ENCODE measurements at regions not wholly inside any gene's neighbourhood (a gene's known extent, or its start where the extent isn't known, plus 50 kb on each side); places are given as distances from the start of the nearest gene placed in this dataset.

DNA sequence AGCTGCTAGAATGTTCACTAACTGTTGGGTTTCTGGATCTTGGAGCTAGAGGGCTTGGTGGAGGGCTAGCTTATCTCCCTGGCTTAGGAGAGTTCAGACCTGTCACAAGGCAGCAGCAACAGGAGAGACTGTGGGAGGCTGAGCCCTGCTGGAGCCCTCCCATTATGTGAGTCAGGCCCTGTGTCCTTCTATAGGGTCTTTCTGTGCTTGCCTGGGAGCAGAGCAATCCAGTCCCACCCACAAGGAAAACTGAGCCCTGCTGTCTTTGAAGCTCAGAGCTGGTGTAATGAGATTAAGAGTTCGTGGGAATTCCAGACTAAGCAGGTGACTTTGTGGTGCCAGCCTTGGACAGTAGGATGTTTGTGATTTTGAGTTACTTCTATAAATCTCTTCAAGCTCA lies 249.0 kb downstream of the TTC32 start:
- peaks cover 0 to 3% of the 10 kb centered on the region in 2 experiments; a peak in 1 of 5 replicates for H3K27me3 ChIP-seq (ENCODE audit: control insufficient read depth in 1 of 2, insufficient read depth in 2 of 2, low read length in 2 of 2)
- H3K4me2 ChIP-seq (ENCODE audit: low read depth, low read length): no peak overlapping the region
- H3K4me3 ChIP-seq (replicated peaks in 1 of 3; ENCODE audit: insufficient read depth in 1 of 3, low read depth in 2 of 3, low read length in 3 of 3): no peak overlapping the region
- DNase-seq (ENCODE audit: low spot score) (no peak), FAIRE-seq (no peak), ATAC-seq (no peak)
- CTCF ChIA-PET (ENCODE audit: low intra/inter-chr PET ratio, low total read pairs): no interaction called here
- H3K79me2 ChIP-seq (ENCODE audit: insufficient read depth, low read length): no peaks in the 10 kb centered on the region
- H3K9me3 ChIP-seq (ENCODE audit: low read length): no peaks in the 10 kb centered on the region
- intact Hi-C loops (cut with micrococcal nuclease; ENCODE audit: unreplicated experiment): no loop called here
- 0% methylated on average over 1 of the region's 1 CpG for WGBS (ENCODE audit: low lambda C conversion rate)
- no peak overlapping the region for H3K9ac ChIP-seq (ENCODE audit: insufficient read depth, low read depth, low read length)
- H4K20me1 ChIP-seq (ENCODE audit: insufficient read depth, low read length): no peaks in the 10 kb centered on the region
- TF ChIP-seq CHCHD3 (CRISPR knock-in tag; IDR thresholded peaks at IDR 0.05): no peak
- TF ChIP-seq HMGA1 (CRISPR knock-in tag; conservative IDR thresholded peaks at IDR 0.05): no peak
- TF ChIP-seq, protein P1, sequence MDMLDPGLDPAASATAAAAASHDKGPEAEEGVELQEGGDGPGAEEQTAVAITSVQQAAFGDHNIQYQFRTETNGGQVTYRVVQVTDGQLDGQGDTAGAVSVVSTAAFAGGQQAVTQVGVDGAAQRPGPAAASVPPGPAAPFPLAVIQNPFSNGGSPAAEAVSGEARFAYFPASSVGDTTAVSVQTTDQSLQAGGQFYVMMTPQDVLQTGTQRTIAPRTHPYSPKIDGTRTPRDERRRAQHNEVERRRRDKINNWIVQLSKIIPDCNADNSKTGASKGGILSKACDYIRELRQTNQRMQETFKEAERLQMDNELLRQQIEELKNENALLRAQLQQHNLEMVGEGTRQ (IDR thresholded peaks at IDR 0.05; ENCODE audit: low read depth, low read length): no peak
- TF ChIP-seq, protein P1 (CRISPR knock-in tag; IDR thresholded peaks at IDR 0.05; ENCODE audit: borderline replicate concordance): no peak
- TF ChIP-seq SALL2 (CRISPR knock-in tag; IDR thresholded peaks at IDR 0.05): no peak
- no peak for TF ChIP-seq ZBTB1 (CRISPR knock-in tag; IDR thresholded peaks at IDR 0.05; ENCODE audit: borderline replicate concordance)
- no peaks in the 10 kb centered on the region for H3K4me1 ChIP-seq (ENCODE audit: insufficient read depth, low read length)
- no peaks in the 10 kb centered on the region for H3K36me3 ChIP-seq (replicated peaks in 1 of 2; ENCODE audit: control insufficient read depth in 1 of 2, insufficient read depth in 2 of 2, low read length in 2 of 2)
- no TSS peak for BruUV-seq (replicated peaks)
- H2AFZ ChIP-seq (ENCODE audit: low read length): no peak overlapping the region
- no peak overlapping the region for H3K27ac ChIP-seq (ENCODE audit: extremely low read length, insufficient read depth, low read length)
- POLR2A ChIA-PET: no interaction called here
- in situ Hi-C loops (cut with HindIII; ENCODE audit: extremely low pct_ligation_motif_present, low pct_unique_long_range_greater_than_20kb): no loop called here

DNA sequence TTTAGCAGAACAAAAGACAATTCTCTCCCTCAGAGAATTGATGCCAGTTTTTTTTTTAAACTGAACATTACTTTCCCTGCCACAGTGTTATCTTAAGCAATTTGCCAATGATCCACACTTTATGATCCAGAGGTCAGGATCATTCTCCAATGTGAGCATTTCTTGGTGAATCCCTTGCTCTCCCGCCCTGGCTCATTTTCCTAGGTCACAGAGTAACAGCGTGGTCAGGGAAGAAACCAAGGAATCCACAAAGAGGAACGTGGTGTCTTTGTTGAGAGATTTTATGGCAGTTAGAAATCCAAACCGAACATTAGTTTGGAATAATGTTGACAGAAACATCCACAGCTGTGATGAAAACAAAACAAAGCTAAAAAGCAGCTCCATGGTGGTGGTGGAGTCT lies 250.3 kb downstream of the TTC32 start:
- WGBS (ENCODE audit: low lambda C conversion rate): 4% methylated on average over 4 of the region's 4 CpGs
- H3K4me3 ChIP-seq (replicated peaks in 1 of 3; ENCODE audit: insufficient read depth in 1 of 3, low read depth in 2 of 3, low read length in 3 of 3): no peak overlapping the region
- no peaks in the 10 kb centered on the region for H3K9me3 ChIP-seq (ENCODE audit: low read length)
- intact Hi-C loops (cut with micrococcal nuclease; ENCODE audit: unreplicated experiment): no loop called here
- no peaks in the 10 kb centered on the region for H3K79me2 ChIP-seq (ENCODE audit: insufficient read depth, low read length)
- H3K9ac ChIP-seq (ENCODE audit: insufficient read depth, low read depth, low read length): no peak overlapping the region
- TF ChIP-seq SMAD9 (CRISPR knock-in tag; IDR thresholded peaks at IDR 0.05) (no peak), CREB1 (IDR thresholded peaks at IDR 0.05) (no peak), CREB1 (CRISPR knock-in tag; IDR thresholded peaks at IDR 0.05) (no peak), HOXD1 (CRISPR knock-in tag; IDR thresholded peaks at IDR 0.05) (no peak)
- H3K27me3 ChIP-seq (ENCODE audit: control insufficient read depth in 1 of 2, insufficient read depth in 2 of 2, low read length in 2 of 2): peaks cover 0 to 3% of the 10 kb centered on the region in 2 experiments; a peak in 1 of 5 replicates
- peaks cover 7% of the 10 kb centered on the region; the same call in 1 of the 2 replicates for H3K4me1 ChIP-seq (ENCODE audit: insufficient read depth, low read length)
- in situ Hi-C loops (cut with HindIII; ENCODE audit: extremely low pct_ligation_motif_present, low pct_unique_long_range_greater_than_20kb): no loop called here
- H2AFZ ChIP-seq (ENCODE audit: low read length): no peak overlapping the region
- DNase-seq (ENCODE audit: low spot score) (no peak), ATAC-seq (no peak), FAIRE-seq (no peak)
- CTCF ChIA-PET (ENCODE audit: low intra/inter-chr PET ratio, low total read pairs): no interaction called here
- H3K4me2 ChIP-seq (ENCODE audit: low read depth, low read length): no peak overlapping the region
- BruUV-seq (replicated peaks): no TSS peak
- H4K20me1 ChIP-seq (ENCODE audit: insufficient read depth, low read length): no peaks in the 10 kb centered on the region
- POLR2A ChIA-PET: no interaction called here
- H3K36me3 ChIP-seq (replicated peaks in 1 of 2; ENCODE audit: control insufficient read depth in 1 of 2, insufficient read depth in 2 of 2, low read length in 2 of 2): no peaks in the 10 kb centered on the region
- H3K27ac ChIP-seq (ENCODE audit: extremely low read length, insufficient read depth, low read length): no peak overlapping the region

Measured in HepG2 (cell line).